SK-N-SH (cell line): ENCODE measurements at regions not wholly inside any gene's neighbourhood (a gene's known extent, or its start where the extent isn't known, plus 50 kb on each side); places are given as distances from the start of the nearest gene placed in this dataset.

ENCODE experiments used
- CTCF ChIA-PET: fragments of 300-600, 350-600 bp; formaldehyde crosslinking; extraction: SDS; loops from one replicate; lab custom pipeline; 2021; lab: Yijun Ruan, JAX
- POLR2A ChIA-PET: fragments of 350-600 bp; sonication (Branson Sonifier 250); formaldehyde crosslinking; extraction: SDS; loops from one replicate; lab custom pipeline; 2020; ENCODE audit warnings: antibody characterized with exemption, inconsistent platforms; lab: Yijun Ruan, JAX
- DNase-seq: peaks from one replicate; pipeline ENCODE4 v3.0.0; 2012
- H2AFZ ChIP-seq: fragments of 200-600 bp; sonication (generic); 2 replicates; pipeline ENCODE4 v1.8.1; 2016; ENCODE audit warnings: antibody characterized with exemption, mild to moderate bottlenecking, low read depth
- H3F3A ChIP-seq: fragments of 200-600 bp; sonication (generic); replicated peaks from 2 replicates; pipeline ENCODE3; 2016; ENCODE audit warnings: antibody characterized with exemption, mild to moderate bottlenecking; ENCODE audit not compliant: insufficient read depth
- H3K27ac ChIP-seq, 2 experiments: fragments of 200-500 bp in 1 of 2; fragments of 200-600 bp in 1 of 2; sonication (Bioruptor generic) in 1 of 2; sonication (generic), shearing (Covaris generic) in 1 of 2; 2 replicates each; pipeline versions ENCODE4 v1.5.1 to v1.6.1; 2014 to 2016; ENCODE audit warnings: low read depth in 2 of 2, inconsistent platforms in 1 of 2, low read length in 1 of 2, mild to moderate bottlenecking in 1 of 2, mixed read lengths in 1 of 2
- H3K27me3 ChIP-seq: fragments of 200-600 bp; sonication (generic), shearing (Covaris generic); 2 replicates; pipeline ENCODE4 v1.6.1; 2016; ENCODE audit warnings: mixed run types; ENCODE audit not compliant: insufficient read depth
- H3K36me3 ChIP-seq, 2 experiments: fragments of 200-500 bp in 1 of 2; fragments of 200-600 bp in 1 of 2; sonication (Bioruptor generic) in 1 of 2; sonication (generic) in 1 of 2; replicated peaks in 1 of 2; 2 replicates each; pipeline versions ENCODE3 to v1.5.1; 2014 to 2016; ENCODE audit warnings: low read length in 1 of 2, mild to moderate bottlenecking in 1 of 2; ENCODE audit not compliant: insufficient read depth in 2 of 2, control insufficient read depth in 1 of 2
- H3K4me1 ChIP-seq, 2 experiments: fragments of 200-500 bp in 1 of 2; fragments of 200-600 bp in 1 of 2; sonication (Bioruptor generic) in 1 of 2; sonication (generic), shearing (Covaris generic) in 1 of 2; 2 replicates each; pipeline versions ENCODE4 v1.5.1 to v1.6.1; 2014 to 2016; ENCODE audit warnings: low read depth in 1 of 2, low read length in 1 of 2, mixed run types in 1 of 2; ENCODE audit not compliant: insufficient read depth in 2 of 2, control insufficient read depth in 1 of 2
- H3K4me2 ChIP-seq: fragments of 200-600 bp; sonication (generic), shearing (Covaris generic); 2 replicates; pipeline ENCODE4 v1.6.1; 2017; ENCODE audit warnings: mixed run types
- H3K4me3 ChIP-seq, 2 experiments: fragments of 200-500 bp in 1 of 2; fragments of 200-600 bp in 1 of 2; sonication (Bioruptor generic) in 1 of 2; sonication (generic), shearing (Covaris generic) in 1 of 2; 2 replicates each; pipeline versions ENCODE4 v1.5.1 to v1.8.1; 2014 to 2016; ENCODE audit warnings: low read depth in 2 of 2, inconsistent platforms in 1 of 2, low read length in 1 of 2, mild to moderate bottlenecking in 1 of 2, mixed read lengths in 1 of 2, moderate library complexity in 1 of 2
- H3K79me2 ChIP-seq: fragments of 200-600 bp; sonication (generic); 2 replicates; pipeline ENCODE4 v1.8.1; 2017; ENCODE audit warnings: mild to moderate bottlenecking; ENCODE audit not compliant: insufficient read depth
- H3K9ac ChIP-seq: fragments of 200-600 bp; sonication (generic); 2 replicates; pipeline ENCODE4 v1.6.1; 2017; ENCODE audit warnings: mixed run types
- H3K9me2 ChIP-seq: fragments of 200-600 bp; sonication (generic); 2 replicates; pipeline ENCODE4 v1.6.1; 2017; ENCODE audit warnings: mixed run types
- H3K9me3 ChIP-seq: fragments of 200-600 bp; sonication (generic); 2 replicates; pipeline ENCODE4 v1.6.1; 2017; ENCODE audit warnings: mixed run types, mild to moderate bottlenecking, moderate library complexity
- H4K20me1 ChIP-seq: fragments of 200-600 bp; sonication (generic); 2 replicates; pipeline ENCODE4 v1.6.1; 2017; ENCODE audit warnings: mild to moderate bottlenecking, mixed run types; ENCODE audit not compliant: insufficient read depth
- CHD2 ChIP-seq: fragments of 150-350 bp; IDR thresholded peaks from 2 replicates; pipeline ENCODE4 v1.6.1; 2018; ENCODE audit warnings: low read length; ENCODE audit not compliant: partially characterized antibody
- CTCF ChIP-seq: fragments of 200-600 bp; sonication (generic); IDR thresholded peaks from 2 replicates; pipeline ENCODE4 v1.6.1; 2017; ENCODE audit warnings: antibody characterized with exemption, mild to moderate bottlenecking, moderate library complexity
- EP300 ChIP-seq, 2 experiments: IDR thresholded peaks; 2 replicates each; pipeline versions ENCODE4 v1.4.0 to v1.6.1; 2012; ENCODE audit warnings: borderline replicate concordance in 1 of 2, low read depth in 1 of 2, low read length in 1 of 2
- EZH2phosphoT487 ChIP-seq: fragments of 200-600 bp; sonication (generic); IDR thresholded peaks from 2 replicates; pipeline ENCODE4 v1.6.1; 2017; ENCODE audit warnings: low read depth, mixed run types, mild to moderate bottlenecking, antibody characterized with exemption, moderate library complexity, borderline replicate concordance
- FOXJ3 ChIP-seq: sonication (generic); formaldehyde crosslinking; IDR thresholded peaks from 2 replicates; pipeline ENCODE4 v1.5.1; 2020; ENCODE audit warnings: mild to moderate bottlenecking, missing genetic modification reagents
- GATA2 ChIP-seq: sonication (generic); formaldehyde crosslinking; IDR thresholded peaks from 2 replicates; pipeline ENCODE4 v1.5.0; 2020; ENCODE audit warnings: mild to moderate bottlenecking, missing genetic modification reagents
- PBX3 ChIP-seq: IDR thresholded peaks from 2 replicates; pipeline ENCODE4; 2012
- RFX5 ChIP-seq: IDR thresholded peaks from 2 replicates; pipeline ENCODE4 v1.6.1; 2012; ENCODE audit warnings: mild to moderate bottlenecking, improper control_type of control experiment, low read length
- TEAD4 ChIP-seq: IDR thresholded peaks from 2 replicates; pipeline ENCODE4 v1.4.0; 2012; ENCODE audit warnings: mild to moderate bottlenecking, borderline replicate concordance; ENCODE audit not compliant: insufficient read depth
- WGBS: methylation state at CpG from one replicate; pipeline ENCODE4 v1.1.6; 2017; ENCODE audit warnings: low lambda C conversion rate; 5-methylcytosine and 5-hydroxymethylcytosine counted together
- TF ChIP-seq, protein P1 (sequence below): IDR thresholded peaks from 2 replicates; pipeline ENCODE4 v1.4.0; 2012; ENCODE audit warnings: low read depth

- Histone ChIP-seq H3K9ac (no peak overlapping the region), H4K20me1 (no peaks in the 10 kb centered on the region), H3K79me2 (no peaks in the 10 kb centered on the region), H3K4me2 (no peak overlapping the region), H3K36me3 (no peaks in the 10 kb centered on the region), H3K9me2 (no peaks in the 10 kb centered on the region), H3K27me3 (no peaks in the 10 kb centered on the region), H3K27ac (no peak overlapping the region)
- WGBS, result 30% methylated on average over 2 of the region's 2 CpGs
- POLR2A ChIA-PET, result no interaction called here
- TF ChIP-seq, protein P1, sequence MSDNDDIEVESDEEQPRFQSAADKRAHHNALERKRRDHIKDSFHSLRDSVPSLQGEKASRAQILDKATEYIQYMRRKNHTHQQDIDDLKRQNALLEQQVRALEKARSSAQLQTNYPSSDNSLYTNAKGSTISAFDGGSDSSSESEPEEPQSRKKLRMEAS, result no peak
- TF ChIP-seq EP300 (IDR thresholded peaks at IDR 0.05; ENCODE audit: borderline replicate concordance in 1 of 2, low read depth in 1 of 2, low read length in 1 of 2) (no peak), PBX3 (no peak), GATA2 (CRISPR knock-in tag) (no peak), EZH2phosphoT487 (no peak), RFX5 (no peak), CHD2 (no peak), CTCF (no peak)
- TF ChIP-seq, all 33 proteins: peak for 0
- Histone ChIP-seq H2AFZ (no peak overlapping the region), H3K9me3 (no peaks in the 10 kb centered on the region), H3K4me1 (no peaks in the 10 kb centered on the region), H3K4me3 (no peak overlapping the region), H3F3A (no peaks in the 10 kb centered on the region)
- DNase-seq, result no peak
- CTCF ChIA-PET, result interaction anchor here (1.3 kb wide), 1 partner anchor 1561 kb away, joined by 4 read pairs; no protein-coding TSS in a partner anchor
Observed at GRCh38 chr2:106623456-106623855, 136.3 kb downstream of the CD8B2 start.

DNA sequence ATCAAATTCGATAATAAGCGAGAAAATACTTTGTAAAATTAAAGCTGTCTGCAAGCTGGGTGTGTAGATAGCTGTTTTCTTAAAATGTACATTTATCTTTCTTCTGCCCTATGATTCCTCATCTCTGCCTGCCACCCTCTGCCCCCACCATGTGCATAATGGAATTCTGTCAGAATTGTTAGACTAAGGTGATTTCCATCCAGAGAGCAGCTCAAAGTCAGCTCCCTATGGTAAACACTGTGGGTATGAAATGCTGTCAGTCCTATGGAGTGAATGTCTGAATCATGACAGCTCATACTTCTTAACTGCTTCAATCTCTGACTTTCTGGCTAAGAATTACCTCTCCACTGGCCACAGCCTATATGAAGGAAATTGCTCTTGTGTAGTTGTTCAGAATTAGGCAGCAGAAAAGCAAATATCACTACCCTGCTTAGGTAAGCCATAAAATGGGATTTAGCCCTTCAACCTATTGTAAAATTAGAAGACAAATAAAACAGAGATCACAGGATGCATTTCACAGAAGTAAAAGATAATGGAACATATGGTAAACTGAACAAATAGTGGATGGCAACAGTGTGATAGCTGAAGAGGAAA lies 137.7 kb downstream of the CD8B2 start:
- Histone ChIP-seq H3F3A (no peaks in the 10 kb centered on the region), H3K4me3 (no peak overlapping the region), H3K9me3 (no peaks in the 10 kb centered on the region), H3K9me2 (no peaks in the 10 kb centered on the region), H3K79me2 (no peaks in the 10 kb centered on the region), H3K36me3 (no peaks in the 10 kb centered on the region), H2AFZ (no peak overlapping the region), H3K4me2 (no peak overlapping the region), H3K27me3 (no peaks in the 10 kb centered on the region), H3K27ac (no peak overlapping the region), H3K9ac (no peak overlapping the region), H4K20me1 (no peaks in the 10 kb centered on the region), H3K4me1 (no peaks in the 10 kb centered on the region)
- TF ChIP-seq CHD2 (no peak), TEAD4 (no peak), FOXJ3 (CRISPR knock-in tag) (no peak)
- ChIA-PET CTCF (no interaction called here), POLR2A (no interaction called here)
- no peak for DNase-seq
- 20% methylated on average over 2 of the region's 2 CpGs for WGBS
